ENCODE measurements at regions not wholly inside any gene's neighbourhood (a gene's known extent, or its start where the extent isn't known, plus 50 kb on each side); places are given as distances from the start of the nearest gene placed in this dataset.

DNA sequence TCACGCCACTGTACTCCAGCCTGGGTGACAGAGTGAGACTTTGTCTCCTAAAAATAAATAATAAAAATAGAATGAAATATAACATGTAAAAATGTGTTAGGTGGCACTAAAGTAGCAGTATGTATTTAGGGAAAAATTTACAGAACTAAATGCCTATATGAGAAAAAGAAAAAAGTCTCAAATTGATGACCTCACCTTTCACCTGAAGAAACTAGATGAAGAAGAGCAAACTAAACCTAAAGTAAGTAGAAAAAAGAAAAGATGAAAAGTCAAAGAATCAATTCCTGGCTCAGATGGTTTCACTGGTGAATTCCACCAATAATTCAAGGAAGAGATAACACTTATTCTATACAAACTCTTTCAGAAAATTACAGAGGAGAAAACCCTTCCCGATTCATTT is 106.5 kb upstream of the NANOS1 start:
- no peak for DNase-seq (ENCODE audit: low spot score)
- Histone ChIP-seq H3K9ac (ENCODE audit: low read depth, low read length, poor library complexity) (no peak overlapping the region), H3K4me3 (ENCODE audit: low read length in 2 of 2) (no peak overlapping the region), H2BK12ac (ENCODE audit: low read length) (no peak overlapping the region), H3K9me3 (replicated peaks in 1 of 2; ENCODE audit: control insufficient read depth in 2 of 2, insufficient read depth in 1 of 2, low read depth in 1 of 2, low read length in 2 of 2) (no peaks in the 10 kb centered on the region), H3K18ac (ENCODE audit: low read length) (no peak overlapping the region), H3K27ac (replicated peaks; ENCODE audit: low read length) (no peak overlapping the region), H2AFZ (ENCODE audit: low read length) (no peak overlapping the region), H3K27me3 (ENCODE audit: control insufficient read depth in 3 of 3, insufficient read depth in 3 of 3, low read depth in 1 of 3, low read length in 3 of 3) (no peaks in the 10 kb centered on the region), H4K91ac (ENCODE audit: low read depth, low read length, poor library complexity) (no peak overlapping the region), H3K23ac (ENCODE audit: low read depth, low read length, poor library complexity) (no peak overlapping the region), H3K4ac (ENCODE audit: low read length) (no peak overlapping the region), H2BK5ac (ENCODE audit: low read length) (no peak overlapping the region), H2BK15ac (ENCODE audit: low read length) (no peak overlapping the region), H3K79me1 (ENCODE audit: low read depth, low read length) (no peaks in the 10 kb centered on the region), H2BK120ac (ENCODE audit: low read depth, low read length) (no peak overlapping the region), H3K14ac (ENCODE audit: low read length) (no peak overlapping the region), H2AK5ac (ENCODE audit: low read depth, low read length) (no peak overlapping the region), H3K4me1 (ENCODE audit: control insufficient read depth in 2 of 2, insufficient read depth in 1 of 2, low read depth in 1 of 2, low read length in 2 of 2) (peaks cover 0 to 3% of the 10 kb centered on the region in 2 donors), H3K36me3 (replicated peaks in 1 of 2; ENCODE audit: control insufficient read depth in 2 of 2, insufficient read depth in 2 of 2, low read length in 2 of 2) (no peaks in the 10 kb centered on the region), H4K8ac (ENCODE audit: low read depth, low read length) (no peak overlapping the region), H3K4me2 (ENCODE audit: insufficient read depth, low read length, poor library complexity, severe bottlenecking) (no peak overlapping the region)
- no CpG with 5 or more reads among the region's 2 CpGs for WGBS, 2 donors (ENCODE audit: extremely low coverage in 2 of 2, insufficient read length in 2 of 2, insufficient replicate concordance in 1 of 2)

DNA sequence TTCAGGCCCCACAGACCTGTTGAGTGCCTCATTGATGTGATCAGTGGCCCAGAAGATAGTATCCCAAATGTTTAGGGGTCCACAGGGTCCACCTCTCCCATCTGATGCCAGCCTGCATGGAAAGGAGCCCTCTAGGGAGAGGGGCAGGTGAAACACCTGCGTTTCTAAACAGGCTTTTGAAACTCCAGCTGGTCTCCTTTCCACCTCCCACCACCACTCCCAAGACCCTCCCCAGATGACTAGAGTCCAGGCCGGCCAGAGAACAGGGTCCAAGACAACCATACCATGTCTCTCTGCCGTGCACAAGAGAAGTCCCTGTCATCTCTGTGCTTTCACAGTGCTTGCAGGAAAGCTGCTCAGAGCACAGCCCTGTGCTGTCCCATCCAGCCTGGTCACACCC is 105.0 kb upstream of the NANOS1 start:
- Histone ChIP-seq H2AK5ac (ENCODE audit: low read depth, low read length) (peak overlapping the region; percentile 30), H2BK15ac (ENCODE audit: low read length) (no peak overlapping the region), H3K23ac (ENCODE audit: low read depth, low read length, poor library complexity) (no peak overlapping the region), H3K4me2 (ENCODE audit: insufficient read depth, low read length, poor library complexity, severe bottlenecking) (no peak overlapping the region), H3K18ac (ENCODE audit: low read length) (no peak overlapping the region), H3K9me3 (replicated peaks in 1 of 2; ENCODE audit: control insufficient read depth in 2 of 2, insufficient read depth in 1 of 2, low read depth in 1 of 2, low read length in 2 of 2) (peaks cover 0 to 3% of the 10 kb centered on the region in 2 donors), H3K27ac (replicated peaks; ENCODE audit: low read length) (no peak overlapping the region), H2BK120ac (ENCODE audit: low read depth, low read length) (no peak overlapping the region), H2AFZ (ENCODE audit: low read length) (no peak overlapping the region), H3K4me3 (ENCODE audit: low read length in 2 of 2) (no peak overlapping the region), H3K4ac (ENCODE audit: low read length) (no peak overlapping the region), H3K9ac (ENCODE audit: low read depth, low read length, poor library complexity) (no peak overlapping the region), H3K79me1 (ENCODE audit: low read depth, low read length) (no peaks in the 10 kb centered on the region), H3K36me3 (replicated peaks in 1 of 2; ENCODE audit: control insufficient read depth in 2 of 2, insufficient read depth in 2 of 2, low read length in 2 of 2) (no peaks in the 10 kb centered on the region), H4K8ac (ENCODE audit: low read depth, low read length) (no peak overlapping the region), H4K91ac (ENCODE audit: low read depth, low read length, poor library complexity) (no peak overlapping the region), H2BK12ac (ENCODE audit: low read length) (no peak overlapping the region), H2BK5ac (ENCODE audit: low read length) (no peak overlapping the region), H3K14ac (ENCODE audit: low read length) (no peak overlapping the region), H3K27me3 (ENCODE audit: control insufficient read depth in 3 of 3, insufficient read depth in 3 of 3, low read depth in 1 of 3, low read length in 3 of 3) (no peaks in the 10 kb centered on the region), H3K4me1 (ENCODE audit: control insufficient read depth in 2 of 2, insufficient read depth in 1 of 2, low read depth in 1 of 2, low read length in 2 of 2) (no peaks in the 10 kb centered on the region)
- no CpG with 5 or more reads among the region's 3 CpGs for WGBS, 2 donors (ENCODE audit: extremely low coverage in 2 of 2, insufficient read length in 2 of 2, insufficient replicate concordance in 1 of 2)
- DNase-seq (ENCODE audit: low spot score): no peak

DNA sequence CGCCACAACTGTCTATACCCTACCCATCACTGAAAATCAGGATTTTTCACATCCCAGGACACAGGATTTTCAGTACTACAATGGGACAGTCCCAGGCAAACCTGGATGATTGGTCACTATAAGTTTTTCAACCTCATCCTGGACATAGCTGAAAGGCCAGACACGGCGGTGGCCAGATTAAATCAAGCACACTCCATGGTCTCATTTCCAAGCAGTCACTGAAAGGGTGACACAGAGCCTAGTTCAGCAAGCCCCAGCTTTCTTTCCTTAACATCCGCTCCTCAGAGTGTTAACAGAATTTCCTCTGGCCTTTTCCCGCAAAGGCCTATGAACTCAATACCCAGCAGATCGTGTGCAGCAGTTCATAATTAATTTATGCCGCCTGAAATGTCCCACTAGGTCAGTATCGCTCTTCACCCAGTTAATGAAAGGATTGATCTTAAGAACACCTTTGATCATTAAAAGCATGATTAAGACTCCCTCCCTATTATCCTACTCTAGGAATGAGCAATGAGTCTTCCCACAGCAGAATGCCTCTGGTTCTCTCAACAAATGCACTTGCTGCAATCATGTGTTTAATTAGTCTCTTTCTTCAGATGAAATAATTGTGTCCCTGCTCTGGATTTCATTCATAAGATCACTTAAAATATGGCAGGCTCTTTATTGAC is 104.0 kb upstream of the NANOS1 start:
- no peak overlapping the region for H3K4me3 ChIP-seq (ENCODE audit: low read length in 2 of 2)
- no peak overlapping the region for H3K4me2 ChIP-seq (ENCODE audit: insufficient read depth, low read length, poor library complexity, severe bottlenecking)
- H3K18ac ChIP-seq (ENCODE audit: low read length): no peak overlapping the region
- H3K14ac ChIP-seq (ENCODE audit: low read length): no peak overlapping the region
- H2BK12ac ChIP-seq (ENCODE audit: low read length): no peak overlapping the region
- H4K8ac ChIP-seq (ENCODE audit: low read depth, low read length): no peak overlapping the region
- H2BK5ac ChIP-seq (ENCODE audit: low read length): no peak overlapping the region
- H2BK15ac ChIP-seq (ENCODE audit: low read length): no peak overlapping the region
- no peak overlapping the region for H3K23ac ChIP-seq (ENCODE audit: low read depth, low read length, poor library complexity)
- H4K91ac ChIP-seq (ENCODE audit: low read depth, low read length, poor library complexity): no peak overlapping the region
- H3K27ac ChIP-seq (replicated peaks; ENCODE audit: low read length): no peak overlapping the region
- no peak overlapping the region for H2AK5ac ChIP-seq (ENCODE audit: low read depth, low read length)
- no peak overlapping the region for H2BK120ac ChIP-seq (ENCODE audit: low read depth, low read length)
- DNase-seq (ENCODE audit: low spot score): no peak
- peaks cover 0 to 3% of the 10 kb centered on the region in 2 donors for H3K9me3 ChIP-seq (replicated peaks in 1 of 2; ENCODE audit: control insufficient read depth in 2 of 2, insufficient read depth in 1 of 2, low read depth in 1 of 2, low read length in 2 of 2)
- H3K4ac ChIP-seq (ENCODE audit: low read length): no peak overlapping the region
- no peaks in the 10 kb centered on the region for H3K27me3 ChIP-seq (ENCODE audit: control insufficient read depth in 3 of 3, insufficient read depth in 3 of 3, low read depth in 1 of 3, low read length in 3 of 3)
- no peaks in the 10 kb centered on the region for H3K79me1 ChIP-seq (ENCODE audit: low read depth, low read length)
- H3K9ac ChIP-seq (ENCODE audit: low read depth, low read length, poor library complexity): no peak overlapping the region
- H2AFZ ChIP-seq (ENCODE audit: low read length): no peak overlapping the region
- WGBS, 2 donors (ENCODE audit: extremely low coverage in 2 of 2, insufficient read length in 2 of 2, insufficient replicate concordance in 1 of 2): no CpG with 5 or more reads among the region's 8 CpGs
- H3K4me1 ChIP-seq (ENCODE audit: control insufficient read depth in 2 of 2, insufficient read depth in 1 of 2, low read depth in 1 of 2, low read length in 2 of 2): no peaks in the 10 kb centered on the region
- H3K36me3 ChIP-seq (replicated peaks in 1 of 2; ENCODE audit: control insufficient read depth in 2 of 2, insufficient read depth in 2 of 2, low read length in 2 of 2): no peaks in the 10 kb centered on the region

DNA sequence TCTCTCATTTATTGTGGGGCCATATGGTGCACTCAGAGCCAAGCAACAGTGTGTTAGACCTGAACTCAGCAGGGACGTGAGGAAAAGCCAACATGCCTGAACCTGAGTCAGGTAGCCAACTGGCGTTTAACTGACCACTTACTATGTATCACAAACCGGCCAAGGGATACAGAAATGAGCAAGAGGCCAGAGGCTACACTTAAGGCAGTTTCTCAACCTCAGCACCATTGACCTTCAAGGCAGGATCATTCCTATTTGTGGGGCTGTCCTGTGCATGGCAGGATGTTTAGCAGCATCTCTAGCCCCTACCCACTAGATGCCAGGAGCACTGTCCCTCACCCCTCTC is 103.5 kb upstream of the NANOS1 start:
- Histone ChIP-seq H3K9ac (ENCODE audit: low read depth, low read length, poor library complexity) (no peak overlapping the region), H2BK120ac (ENCODE audit: low read depth, low read length) (no peak overlapping the region), H3K4ac (ENCODE audit: low read length) (no peak overlapping the region), H3K18ac (ENCODE audit: low read length) (peak overlapping the region; percentile 65), H2BK5ac (ENCODE audit: low read length) (no peak overlapping the region), H3K14ac (ENCODE audit: low read length) (no peak overlapping the region), H2BK15ac (ENCODE audit: low read length) (peak overlapping the region; percentile 16), H3K9me3 (replicated peaks in 1 of 2; ENCODE audit: control insufficient read depth in 2 of 2, insufficient read depth in 1 of 2, low read depth in 1 of 2, low read length in 2 of 2) (peaks cover 0 to 3% of the 10 kb centered on the region in 2 donors), H4K8ac (ENCODE audit: low read depth, low read length) (no peak overlapping the region), H3K27ac (replicated peaks; ENCODE audit: low read length) (no peak overlapping the region), H3K79me1 (ENCODE audit: low read depth, low read length) (no peaks in the 10 kb centered on the region), H2AK5ac (ENCODE audit: low read depth, low read length) (no peak overlapping the region), H3K23ac (ENCODE audit: low read depth, low read length, poor library complexity) (no peak overlapping the region), H3K4me2 (ENCODE audit: insufficient read depth, low read length, poor library complexity, severe bottlenecking) (no peak overlapping the region), H4K91ac (ENCODE audit: low read depth, low read length, poor library complexity) (peak overlapping the region; percentile 38), H2AFZ (ENCODE audit: low read length) (no peak overlapping the region), H3K4me3 (ENCODE audit: low read length in 2 of 2) (no peak overlapping the region), H2BK12ac (ENCODE audit: low read length) (no peak overlapping the region), H3K4me1 (ENCODE audit: control insufficient read depth in 2 of 2, insufficient read depth in 1 of 2, low read depth in 1 of 2, low read length in 2 of 2) (no peaks in the 10 kb centered on the region), H3K27me3 (ENCODE audit: control insufficient read depth in 3 of 3, insufficient read depth in 3 of 3, low read depth in 1 of 3, low read length in 3 of 3) (no peaks in the 10 kb centered on the region), H3K36me3 (replicated peaks in 1 of 2; ENCODE audit: control insufficient read depth in 2 of 2, insufficient read depth in 2 of 2, low read length in 2 of 2) (no peaks in the 10 kb centered on the region)
- DNase-seq (ENCODE audit: low spot score): no peak
- no CpG with 5 or more reads among the region's 3 CpGs for whole genome bisulfite sequencing, 2 donors (ENCODE audit: extremely low coverage in 2 of 2, insufficient read length in 2 of 2, insufficient replicate concordance in 1 of 2)
